GM12878 (cell line): ENCODE measurements at regions not wholly inside any gene's neighbourhood (a gene's known extent, or its start where the extent isn't known, plus 50 kb on each side); places are given as distances from the start of the nearest gene placed in this dataset.

Experiments
- ATAC-seq: fragments of 200-7000 bp; cut with Tn5 transposase; 3 replicates; pipeline ENCODE4 v1.9.1; 2020; ENCODE audit warnings: mild to moderate bottlenecking, moderate library complexity
- BruUV-seq: library from RNA; stranded (reverse); fragments of 400-500 nt; replicated peaks from 2 replicates; lab custom pipeline; 2021; lab: Mats Ljungman, UMichigan
- CTCF ChIA-PET: fragments of 300-600 bp; sonication (Branson Sonifier 250); formaldehyde crosslinking; extraction: SDS; loops from one replicate; lab custom pipeline; 2021; ENCODE audit warnings: inconsistent platforms; lab: Yijun Ruan, JAX
- POLR2A ChIA-PET: fragments of 350-600 bp; formaldehyde crosslinking; extraction: SDS; loops from one replicate; lab custom pipeline; 2021; ENCODE audit warnings: inconsistent platforms; lab: Charles Lee
- RAD21 ChIA-PET: fragments of 300-600 bp; sonication (Branson Sonifier 250); formaldehyde crosslinking; loops from one replicate; lab custom pipeline; 2023; ENCODE audit warnings: antibody characterized with exemption; ENCODE audit not compliant: unreplicated experiment; lab: Charles Lee
- SMC1A ChIA-PET: fragments of 300-600 bp; sonication (Branson Sonifier 250); formaldehyde crosslinking; loops from one replicate; lab custom pipeline; 2023; ENCODE audit not compliant: unreplicated experiment, uncharacterized antibody; lab: Charles Lee
- DNase-seq: peaks from one replicate; pipeline ENCODE4 v3.0.0-alpha.2; 2011; ENCODE audit warnings: low read depth, low spot score
- FAIRE-seq: peaks from 3 replicates; lab custom pipeline; 2011; peaks lifted over from hg19 to GRCh38; lab: Jason Lieb, UNC
- H2AFZ ChIP-seq: 2 replicates; pipeline ENCODE4 v1.6.0; 2011; ENCODE audit warnings: low read depth, low read length, control low read depth; ENCODE audit not compliant: control insufficient read depth
- H3K27ac ChIP-seq: 2 replicates; pipeline ENCODE4 v1.5.1; 2011; ENCODE audit warnings: control low read depth; ENCODE audit not compliant: control insufficient read depth, insufficient read depth
- H3K27me3 ChIP-seq, 2 experiments: replicated peaks in 1 of 2; 2 replicates each; pipeline versions ENCODE4 v1.6.0 to v1.6.1; 2011; ENCODE audit warnings: low read length in 1 of 2; ENCODE audit not compliant: control insufficient read depth in 2 of 2, insufficient read depth in 2 of 2
- H3K36me3 ChIP-seq, 2 experiments: 2 replicates each; pipeline ENCODE4 v1.5.1; 2011; ENCODE audit warnings: low read length in 1 of 2; ENCODE audit not compliant: control insufficient read depth in 2 of 2, insufficient read depth in 2 of 2
- H3K4me1 ChIP-seq: 2 replicates; pipeline ENCODE4 v1.6.1; 2011; ENCODE audit warnings: mild to moderate bottlenecking, low read length, moderate library complexity, mixed read lengths; ENCODE audit not compliant: control insufficient read depth, insufficient read depth
- H3K4me2 ChIP-seq: 2 replicates; pipeline ENCODE4 v1.6.0; 2011; ENCODE audit warnings: control low read depth; ENCODE audit not compliant: control insufficient read depth, insufficient read depth
- H3K4me3 ChIP-seq: fragments of 200-600 bp; sonication (generic); 2 replicates; pipeline ENCODE4 v1.5.1; 2016
- H3K79me2 ChIP-seq: 2 replicates; pipeline ENCODE4 v1.6.0; 2011; ENCODE audit warnings: low read length; ENCODE audit not compliant: control insufficient read depth, insufficient read depth
- H3K9ac ChIP-seq: 2 replicates; pipeline ENCODE4 v1.8.0; 2011; ENCODE audit warnings: low read length, control low read depth, mixed read lengths; ENCODE audit not compliant: control insufficient read depth, insufficient read depth
- H3K9me3 ChIP-seq: replicated peaks from 3 replicates; pipeline ENCODE4 v1.5.1; 2011; ENCODE audit warnings: mild to moderate bottlenecking, low read length; ENCODE audit not compliant: control insufficient read depth, insufficient read depth
- H4K20me1 ChIP-seq: 2 replicates; pipeline ENCODE4 v1.6.0; 2011; ENCODE audit not compliant: control insufficient read depth, insufficient read depth
- BCL11A ChIP-seq: IDR thresholded peaks from 2 replicates; pipeline ENCODE4 v1.6.1; 2011; ENCODE audit warnings: low read depth, low read length
- BRCA1 ChIP-seq: IDR thresholded peaks from 2 replicates; pipeline ENCODE4 v1.6.1; 2011; ENCODE audit warnings: low read depth, low read length, improper control_type of control experiment
- CBX5 ChIP-seq: sonication (generic); IDR thresholded peaks from 2 replicates; pipeline ENCODE4 v1.6.1; 2016; ENCODE audit warnings: low read depth, moderate library complexity, mild to moderate bottlenecking, inconsistent platforms
- ELK1 ChIP-seq: IDR thresholded peaks from 2 replicates; pipeline ENCODE4 v1.6.1; 2012; ENCODE audit warnings: low read depth, low read length, improper control_type of control experiment
- HDAC2 ChIP-seq: fragments of 200-600 bp; sonication (generic); IDR thresholded peaks from 2 replicates; pipeline ENCODE4 v1.6.1; 2017
- JUND ChIP-seq: IDR thresholded peaks from 2 replicates; pipeline ENCODE4 v1.6.1; 2012; ENCODE audit warnings: low read depth, mild to moderate bottlenecking, low read length, improper control_type of control experiment, moderate library complexity
- MAX ChIP-seq: IDR thresholded peaks from 2 replicates; pipeline ENCODE4 v1.6.1; 2012; ENCODE audit warnings: low read depth, low read length, improper control_type of control experiment
- MYC ChIP-seq: IDR thresholded peaks from 2 replicates; pipeline ENCODE4 v1.6.1; 2011; ENCODE audit warnings: mild to moderate bottlenecking, low read length, moderate library complexity, inconsistent platforms; ENCODE audit not compliant: insufficient read depth, insufficient replicate concordance, insufficient read length, severe bottlenecking
- SIN3A ChIP-seq: IDR thresholded peaks from 2 replicates; pipeline ENCODE4 v1.6.1; 2012; ENCODE audit warnings: low read depth, low read length, improper control_type of control experiment
- ZBTB11 ChIP-seq: fragments of 450-650 bp; formaldehyde crosslinking; IDR thresholded peaks from 2 replicates; pipeline ENCODE4 v1.5.0; 2022; ENCODE audit warnings: mild to moderate bottlenecking, missing genetic modification characterization
- ZBTB33 ChIP-seq: fragments of 450-650 bp; IDR thresholded peaks from 2 replicates; pipeline ENCODE4 v1.6.1; 2017; ENCODE audit warnings: mild to moderate bottlenecking
- ZSCAN29 ChIP-seq: fragments of 450-650 bp; IDR thresholded peaks from 2 replicates; pipeline ENCODE4 v1.6.1; 2017; ENCODE audit warnings: mild to moderate bottlenecking, moderate library complexity
- WGBS: methylation state at CpG from one replicate; pipeline ENCODE4 v1.1.6; 2016; ENCODE audit warnings: low lambda C conversion rate; ENCODE audit not compliant: insufficient replicate concordance, insufficient coverage; ENCODE audit errors: missing lambda C conversion rate; 5-methylcytosine and 5-hydroxymethylcytosine counted together
- in situ Hi-C: fragments of 300-500 bp; cut with MboI; formaldehyde crosslinking; loops from 9 replicates; pipeline ENCODE4 v1.14.3; 2018; ENCODE audit warnings: mixed read lengths
- intact Hi-C: fragments of 100-400 bp; cut with micrococcal nuclease; formaldehyde crosslinking; loops from one replicate; pipeline ENCODE4 v1.14.2; 2022; ENCODE audit not compliant: unreplicated experiment
- TF ChIP-seq, protein P1 (sequence below): fragments of 450-650 bp; IDR thresholded peaks from 2 replicates; pipeline ENCODE4 v1.6.1; 2018; ENCODE audit warnings: borderline replicate concordance, mild to moderate bottlenecking; ENCODE audit not compliant: partially characterized antibody
- TF ChIP-seq, protein P2 (sequence below): IDR thresholded peaks from 2 replicates; pipeline ENCODE4 v1.6.1; 2012; ENCODE audit warnings: low read depth, low read length, improper control_type of control experiment

DNA sequence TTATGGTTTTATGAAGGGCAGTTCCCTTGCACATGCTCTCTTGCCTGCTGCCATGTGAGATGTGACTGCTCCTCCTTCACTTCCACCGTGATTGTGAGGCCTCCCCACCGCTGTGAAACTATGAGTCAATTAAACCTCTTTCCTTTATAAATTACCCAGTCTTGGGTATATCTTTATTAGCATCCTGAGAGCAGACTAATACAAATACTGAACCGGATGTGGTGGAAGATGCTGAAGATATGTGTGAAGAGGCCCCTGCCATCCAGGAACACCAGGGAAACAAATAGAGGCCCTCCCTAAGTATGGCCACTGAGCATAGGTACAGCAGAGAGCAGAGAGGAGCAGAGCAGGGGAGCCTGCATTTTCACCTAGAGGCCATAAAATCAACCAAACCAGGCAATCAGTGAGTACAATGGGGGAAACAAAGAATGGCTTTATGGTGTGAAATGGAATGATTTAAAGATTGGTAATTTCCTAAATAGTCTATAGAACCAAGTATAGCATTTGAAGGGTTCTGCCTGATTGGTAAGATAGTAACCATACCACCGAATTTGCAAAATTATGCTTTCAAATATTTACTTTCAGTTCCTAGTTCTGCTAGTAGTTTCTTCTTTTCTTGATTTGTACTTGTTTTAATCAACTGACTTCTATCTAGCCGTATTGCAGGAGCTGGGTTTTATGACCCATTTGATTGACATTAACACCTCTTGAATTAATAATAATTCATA lies 421.6 kb downstream of the IRX1 start:
- FAIRE-seq = no peak
- TF ChIP-seq MAX (no peak), CBX5 (no peak), HDAC2 (no peak), ELK1 (no peak), BCL11A (no peak), ZBTB33 (no peak), BRCA1 (no peak), ZBTB11 (no peak), SIN3A (no peak), JUND (no peak), ZSCAN29 (no peak), MYC (no peak)
- TF ChIP-seq, protein P1, sequence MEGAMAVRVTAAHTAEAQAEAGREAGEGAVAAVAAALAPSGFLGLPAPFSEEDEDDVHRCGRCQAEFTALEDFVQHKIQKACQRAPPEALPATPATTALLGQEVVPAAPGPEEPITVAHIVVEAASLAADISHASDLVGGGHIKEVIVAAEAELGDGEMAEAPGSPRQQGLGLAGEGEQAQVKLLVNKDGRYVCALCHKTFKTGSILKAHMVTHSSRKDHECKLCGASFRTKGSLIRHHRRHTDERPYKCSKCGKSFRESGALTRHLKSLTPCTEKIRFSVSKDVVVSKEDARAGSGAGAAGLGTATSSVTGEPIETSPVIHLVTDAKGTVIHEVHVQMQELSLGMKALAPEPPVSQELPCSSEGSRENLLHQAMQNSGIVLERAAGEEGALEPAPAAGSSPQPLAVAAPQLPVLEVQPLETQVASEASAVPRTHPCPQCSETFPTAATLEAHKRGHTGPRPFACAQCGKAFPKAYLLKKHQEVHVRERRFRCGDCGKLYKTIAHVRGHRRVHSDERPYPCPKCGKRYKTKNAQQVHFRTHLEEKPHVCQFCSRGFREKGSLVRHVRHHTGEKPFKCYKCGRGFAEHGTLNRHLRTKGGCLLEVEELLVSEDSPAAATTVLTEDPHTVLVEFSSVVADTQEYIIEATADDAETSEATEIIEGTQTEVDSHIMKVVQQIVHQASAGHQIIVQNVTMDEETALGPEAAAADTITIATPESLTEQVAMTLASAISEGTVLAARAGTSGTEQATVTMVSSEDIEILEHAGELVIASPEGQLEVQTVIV = no peak
- TF ChIP-seq, protein P2, sequence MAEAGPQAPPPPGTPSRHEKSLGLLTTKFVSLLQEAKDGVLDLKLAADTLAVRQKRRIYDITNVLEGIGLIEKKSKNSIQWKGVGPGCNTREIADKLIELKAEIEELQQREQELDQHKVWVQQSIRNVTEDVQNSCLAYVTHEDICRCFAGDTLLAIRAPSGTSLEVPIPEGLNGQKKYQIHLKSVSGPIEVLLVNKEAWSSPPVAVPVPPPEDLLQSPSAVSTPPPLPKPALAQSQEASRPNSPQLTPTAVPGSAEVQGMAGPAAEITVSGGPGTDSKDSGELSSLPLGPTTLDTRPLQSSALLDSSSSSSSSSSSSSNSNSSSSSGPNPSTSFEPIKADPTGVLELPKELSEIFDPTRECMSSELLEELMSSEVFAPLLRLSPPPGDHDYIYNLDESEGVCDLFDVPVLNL = no peak

More for the DNA sequence above, 421.6 kb downstream of the IRX1 start:
- Histone ChIP-seq H3K9me3 (no peaks in the 10 kb centered on the region), H3K79me2 (no peaks in the 10 kb centered on the region), H3K27ac (no peak overlapping the region), H3K9ac (no peak overlapping the region), H3K27me3 (no peaks in the 10 kb centered on the region), H2AFZ (no peak overlapping the region), H4K20me1 (no peaks in the 10 kb centered on the region), H3K36me3 (no peaks in the 10 kb centered on the region), H3K4me1 (no peaks in the 10 kb centered on the region), H3K4me3 (no peak overlapping the region), H3K4me2 (no peak overlapping the region)
- ChIA-PET SMC1A (no interaction called here), RAD21 (no interaction called here), CTCF (no interaction called here), POLR2A (no interaction called here)
- ATAC-seq (no peak), DNase-seq (no peak)
- BruUV-seq = no TSS peak
- 4% methylated on average over 5 of the region's 5 CpGs for WGBS
- in situ Hi-C loops = no loop called here
- intact Hi-C loops = no loop called here
